UCSD-AML1 (cell line): ENCODE measurements at regions not wholly inside any gene's neighbourhood (a gene's known extent, or its start where the extent isn't known, plus 50 kb on each side); places are given as distances from the start of the nearest gene placed in this dataset.

Source experiments
- DNase-seq: peaks from one replicate; lab custom pipeline; 2025; ENCODE audit not compliant: unreplicated experiment; lab: John Stamatoyannopoulos, UW

DNA sequence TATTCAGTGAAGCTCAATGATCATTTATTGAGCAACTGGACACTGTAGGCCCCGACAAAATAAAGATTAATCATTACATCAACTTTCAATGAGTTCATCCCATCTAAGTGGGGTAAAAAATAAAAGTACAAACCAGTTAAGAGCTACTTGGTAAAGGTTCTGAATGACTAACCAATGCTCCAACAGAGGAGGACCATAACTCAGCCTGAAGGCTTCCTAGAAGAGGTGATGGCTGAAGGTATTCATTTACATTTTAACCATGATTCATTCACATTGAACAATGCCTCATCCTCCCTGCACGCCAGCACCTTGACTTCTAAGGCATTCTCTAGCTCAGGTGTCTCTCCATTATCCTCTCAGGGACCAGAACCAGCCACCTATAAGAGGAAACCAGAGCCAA lies 201.4 kb downstream of the ZNF462 start:
- no peak for DNase-seq

DNA sequence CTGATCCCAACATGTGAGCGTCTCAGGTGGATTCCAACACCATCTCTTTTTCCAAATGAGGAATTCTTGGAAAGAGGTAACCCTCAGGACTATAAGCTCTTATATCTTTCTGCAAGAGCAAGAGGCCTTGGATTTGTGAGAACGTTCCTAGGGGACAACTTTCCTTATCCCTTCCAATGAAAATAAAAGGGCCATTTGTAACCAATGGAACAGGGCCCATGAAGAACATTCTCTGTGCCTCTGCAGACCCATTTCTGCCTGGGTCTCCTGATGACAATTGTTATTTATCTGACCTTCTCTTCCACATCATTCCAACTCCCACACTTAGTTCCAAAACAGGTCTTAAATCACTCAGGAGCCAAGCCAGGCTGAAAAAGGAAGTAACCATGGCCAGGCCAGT lies 202.6 kb downstream of the ZNF462 start:
- no peak for DNase-seq

DNA sequence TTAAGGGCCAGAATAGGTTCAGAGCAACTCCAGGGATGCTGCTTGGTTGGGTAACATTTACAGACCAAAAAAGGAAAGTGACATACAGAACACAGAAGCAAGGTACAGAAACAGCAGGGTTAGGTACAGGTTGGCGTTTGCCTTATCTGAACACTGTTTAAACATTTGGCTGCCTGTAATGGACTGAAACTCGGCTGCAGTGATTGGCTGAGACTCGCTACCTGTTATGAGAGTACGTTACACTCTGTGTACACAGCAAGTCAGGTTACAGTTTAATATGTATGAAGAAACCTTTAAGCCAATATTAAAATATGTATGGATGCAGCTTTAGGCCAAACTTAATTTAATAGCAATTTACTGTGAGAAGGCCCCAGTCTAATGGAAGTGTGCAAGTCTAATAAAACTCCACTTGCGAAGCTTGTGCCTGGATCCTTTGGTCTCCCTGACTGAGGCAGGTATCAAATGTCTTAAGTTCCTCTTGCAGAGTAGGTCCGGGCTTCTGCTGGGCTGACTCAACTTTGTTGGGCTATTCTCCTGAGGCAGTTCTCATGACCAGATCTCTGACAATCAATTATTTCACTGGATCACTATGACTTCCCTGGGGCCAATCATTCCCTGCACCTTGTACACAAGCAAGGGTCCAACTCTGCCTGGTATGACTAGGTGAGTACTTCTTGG lies 204.9 kb downstream of the ZNF462 start:
- no peak for DNase-seq

DNA sequence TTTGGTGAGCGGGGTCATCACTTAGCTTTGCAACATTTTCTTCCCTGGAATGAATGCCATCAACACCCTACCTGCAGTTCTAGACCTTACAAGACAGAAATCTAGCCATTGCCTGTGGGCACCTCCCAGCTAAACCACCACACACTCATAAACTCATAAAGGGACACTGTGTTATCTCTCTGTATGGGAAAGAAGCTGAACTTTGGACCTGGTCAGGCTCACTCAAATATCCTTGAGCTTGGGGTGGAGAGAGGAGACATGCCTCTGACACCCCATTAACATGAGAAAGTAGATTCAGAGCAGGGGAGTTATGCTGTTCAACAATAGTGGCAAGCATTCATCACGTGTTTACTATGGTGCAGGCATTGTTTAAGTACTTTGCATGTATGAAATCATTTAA lies 205.6 kb downstream of the ZNF462 start:
- no peak for DNase-seq

DNA sequence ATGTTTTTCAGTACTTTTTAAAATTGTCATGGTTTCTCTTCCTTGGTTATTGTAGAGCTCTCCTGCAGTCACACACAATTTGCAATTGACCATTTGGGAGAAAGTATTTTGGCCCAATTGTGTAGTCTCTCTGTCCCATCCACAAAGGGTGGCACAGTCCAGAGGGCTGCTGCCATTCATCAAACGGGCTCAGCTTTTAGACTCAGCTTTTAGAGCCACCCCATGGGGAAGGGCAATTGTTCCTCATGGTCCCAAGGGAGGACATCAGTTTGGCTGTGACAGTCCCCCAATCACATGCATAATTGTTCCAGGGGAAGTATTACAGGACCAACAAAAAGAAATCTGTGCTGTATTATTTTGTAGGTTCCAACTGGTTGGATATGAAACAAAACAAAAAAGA lies 207.6 kb downstream of the ZNF462 start:
- no peak for DNase-seq

DNA sequence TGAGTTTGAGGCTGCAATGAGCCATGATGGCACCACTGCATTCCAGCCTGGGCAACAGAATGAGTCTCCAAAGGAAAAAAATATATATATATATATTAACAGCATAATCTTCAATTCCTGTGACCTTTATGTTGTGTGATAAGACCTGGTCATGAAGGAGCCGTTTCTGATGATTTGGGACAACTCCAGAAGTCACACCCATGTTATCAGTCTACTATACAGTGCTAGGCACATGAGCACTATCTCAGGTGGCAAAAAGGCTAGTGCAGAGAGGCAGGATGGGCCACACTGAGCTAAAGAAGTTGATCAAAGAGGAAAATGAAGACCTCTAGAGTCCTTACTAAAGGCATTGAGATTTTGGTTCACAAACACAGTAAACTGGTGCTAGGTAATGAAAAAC lies 205.0 kb upstream of the RAD23B start:
- no peak for DNase-seq

DNA sequence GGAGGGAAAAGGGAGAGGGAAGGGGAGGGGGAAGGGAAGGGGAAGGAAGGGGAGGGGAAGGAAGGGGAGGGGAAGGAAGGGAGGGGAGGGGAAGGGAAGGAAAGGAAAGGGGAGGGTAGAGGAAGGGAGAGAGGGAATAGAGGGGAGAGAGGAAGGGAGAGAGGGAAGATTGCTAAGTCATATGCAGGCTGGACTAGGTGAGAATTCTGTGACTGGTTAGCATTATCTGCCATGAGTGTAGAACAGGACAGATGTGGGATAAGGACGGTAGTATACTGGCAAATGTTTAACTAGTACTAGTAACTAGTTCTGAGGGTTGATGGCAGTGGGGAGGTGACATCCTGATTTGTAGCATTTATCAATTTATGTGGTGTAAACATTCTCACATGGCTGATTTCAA lies 203.5 kb upstream of the RAD23B start:
- DNase-seq: no peak

DNA sequence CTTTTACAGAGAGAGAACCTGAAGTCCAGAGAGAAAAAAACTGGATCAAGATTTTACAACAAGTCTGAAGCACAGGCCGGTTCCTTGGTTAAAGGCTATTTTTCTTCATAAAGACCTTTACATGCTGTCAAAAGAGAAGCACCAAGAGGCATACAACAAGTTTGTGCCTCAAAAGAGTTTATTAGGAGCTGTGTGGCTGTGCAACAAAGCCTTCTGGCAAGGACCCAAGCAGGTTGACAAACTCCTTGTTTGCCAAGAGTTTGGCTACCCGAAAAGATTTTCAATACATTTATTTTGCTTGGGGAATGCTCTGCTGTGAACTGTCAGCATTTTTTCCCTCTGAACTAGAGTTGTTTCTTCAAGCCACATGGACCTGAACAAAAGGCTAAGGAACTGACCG lies 202.9 kb upstream of the RAD23B start:
- no peak for DNase-seq

DNA sequence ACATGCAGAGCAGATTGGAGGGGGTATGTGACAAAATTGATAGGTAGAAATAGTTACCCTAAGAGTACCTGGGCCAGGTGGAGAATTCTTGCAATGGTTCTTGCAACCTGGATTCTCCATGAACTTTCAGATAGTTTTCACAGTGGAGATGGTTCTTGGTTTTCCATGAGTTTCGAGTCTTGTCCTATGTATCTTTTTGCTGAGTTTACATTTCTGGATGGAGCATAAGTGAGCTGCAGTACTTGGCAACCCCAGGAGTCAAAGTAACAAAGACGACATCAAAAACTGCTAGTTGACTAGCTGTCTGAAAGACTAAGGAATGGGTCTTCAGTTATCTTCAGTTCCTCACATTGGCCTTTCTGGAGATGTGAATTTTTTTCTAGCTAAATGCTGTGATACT lies 196.6 kb upstream of the RAD23B start:
- DNase-seq: no peak

DNA sequence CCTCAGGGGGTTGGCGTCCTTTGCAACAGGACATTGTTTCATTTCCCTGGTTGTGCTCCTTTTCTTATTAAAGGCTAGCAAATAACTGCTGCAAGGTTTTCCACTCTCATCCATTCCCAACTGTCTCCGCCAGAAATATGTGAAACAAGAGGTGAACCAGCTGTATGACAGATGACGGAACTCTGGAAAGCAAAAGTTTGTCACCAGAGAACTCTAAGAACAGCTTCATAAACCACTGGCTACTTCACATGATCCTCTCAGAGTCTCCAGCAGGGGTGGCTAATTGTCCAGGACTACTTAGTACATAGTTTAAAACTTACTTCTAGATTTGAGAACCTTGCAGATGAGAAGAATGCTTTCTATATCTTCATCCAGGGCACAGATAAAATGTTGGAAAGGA lies 195.9 kb upstream of the RAD23B start:
- no peak for DNase-seq

DNA sequence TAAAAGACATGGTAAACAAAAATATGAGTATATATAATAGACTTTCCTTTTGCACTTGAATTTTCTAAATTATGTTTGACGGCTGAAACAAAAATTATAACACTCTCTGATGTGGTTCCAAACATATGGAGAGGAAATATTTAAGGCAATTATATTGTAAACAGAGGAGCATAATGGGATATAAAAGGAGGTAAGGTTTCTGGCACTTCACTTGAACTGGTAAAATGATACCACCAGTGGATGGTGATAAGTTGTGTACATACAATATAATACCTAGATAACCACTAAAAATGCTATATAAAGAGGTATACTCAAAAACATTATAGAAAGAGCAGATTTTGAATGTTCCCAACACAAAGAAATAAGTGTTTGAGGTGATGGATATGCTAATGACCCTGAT lies 192.9 kb upstream of the RAD23B start:
- no peak for DNase-seq

DNA sequence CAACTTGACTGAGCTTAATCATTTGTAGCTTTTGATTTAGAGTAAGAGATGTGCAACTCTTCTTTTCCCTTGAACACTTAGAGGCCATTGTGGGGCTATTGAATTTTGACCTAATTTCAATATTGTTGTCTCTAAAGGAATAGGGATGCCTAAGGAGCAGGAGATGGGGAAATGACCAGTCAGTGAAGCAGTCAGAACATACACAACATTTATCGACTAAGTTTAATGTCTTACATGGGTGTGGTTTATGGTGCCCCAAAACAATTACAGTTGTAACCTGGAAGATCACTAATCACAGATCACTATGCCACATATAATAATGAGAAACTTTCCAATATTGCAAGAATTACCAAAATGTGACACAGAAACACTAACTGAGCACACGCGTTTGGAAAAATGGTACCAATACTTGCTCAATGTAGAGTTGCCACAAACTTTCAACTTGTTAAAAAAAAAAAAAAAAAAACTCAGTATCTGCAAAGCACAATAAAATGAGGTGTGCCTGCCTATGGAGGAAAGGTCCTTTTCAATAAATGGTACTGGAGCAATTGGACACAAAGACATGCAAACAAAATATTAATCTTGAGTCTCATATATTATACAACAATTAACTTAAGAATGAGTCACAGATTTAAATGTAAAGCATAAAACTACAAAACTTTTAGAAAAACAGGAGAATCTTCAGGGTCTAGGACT lies 189.6 kb upstream of the RAD23B start:
- DNase-seq: no peak

DNA sequence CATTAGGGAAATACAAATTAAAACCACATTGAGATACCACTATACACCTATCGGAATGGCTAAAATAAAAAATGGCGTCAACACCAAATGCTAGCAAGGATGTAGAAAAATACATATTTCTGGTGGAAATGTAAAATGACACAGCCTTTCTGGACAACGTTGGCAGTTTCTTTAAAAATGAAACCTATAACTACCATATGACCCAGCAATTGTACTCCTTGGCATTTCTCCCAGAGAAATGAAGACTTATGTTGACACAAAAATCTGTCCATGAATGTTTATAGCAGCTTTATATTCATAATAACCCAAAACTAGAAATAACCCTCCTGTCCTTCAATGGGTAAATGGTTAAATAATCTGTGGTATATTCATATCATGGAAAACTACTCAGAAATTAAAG lies 188.7 kb upstream of the RAD23B start:
- DNase-seq: no peak

DNA sequence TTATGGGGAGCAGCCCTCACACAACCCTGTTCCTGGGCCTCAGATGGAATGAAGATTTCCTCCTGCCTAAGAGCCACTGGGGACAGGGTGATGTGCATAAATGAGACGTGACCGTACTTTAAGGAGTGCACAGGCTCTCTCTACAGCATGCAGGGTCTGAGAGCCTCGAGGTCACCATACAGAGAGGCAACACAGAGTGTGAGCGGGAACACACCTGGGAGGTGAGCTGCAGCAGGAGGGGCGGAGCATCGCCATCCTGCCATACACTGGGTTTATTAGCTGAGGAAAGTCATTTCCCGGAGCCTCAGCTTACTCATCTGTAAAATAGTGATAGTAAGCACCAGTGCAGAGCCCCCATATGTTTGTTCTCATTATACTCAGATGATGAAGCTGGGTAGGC lies 182.5 kb upstream of the RAD23B start:
- DNase-seq: no peak

DNA sequence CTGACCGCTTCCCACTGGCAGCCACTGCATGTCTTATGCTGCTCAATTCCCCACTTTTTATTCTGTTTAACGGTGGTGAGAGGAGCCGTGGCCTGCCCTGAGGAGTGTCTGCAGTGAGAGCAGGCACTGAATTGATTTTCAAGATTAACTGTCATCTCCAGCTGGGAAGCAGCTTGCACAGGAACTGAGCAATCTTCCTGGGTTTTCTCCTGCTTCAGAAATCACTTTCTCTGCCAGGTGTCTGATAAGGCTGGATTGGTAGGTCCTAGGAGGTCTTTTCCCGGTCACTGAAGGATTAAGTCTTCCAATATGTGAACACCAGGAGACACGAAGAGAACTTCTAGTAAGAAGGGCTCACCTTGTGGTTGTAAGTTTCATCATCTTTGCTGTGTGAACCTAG lies 181.1 kb upstream of the RAD23B start:
- DNase-seq: no peak

DNA sequence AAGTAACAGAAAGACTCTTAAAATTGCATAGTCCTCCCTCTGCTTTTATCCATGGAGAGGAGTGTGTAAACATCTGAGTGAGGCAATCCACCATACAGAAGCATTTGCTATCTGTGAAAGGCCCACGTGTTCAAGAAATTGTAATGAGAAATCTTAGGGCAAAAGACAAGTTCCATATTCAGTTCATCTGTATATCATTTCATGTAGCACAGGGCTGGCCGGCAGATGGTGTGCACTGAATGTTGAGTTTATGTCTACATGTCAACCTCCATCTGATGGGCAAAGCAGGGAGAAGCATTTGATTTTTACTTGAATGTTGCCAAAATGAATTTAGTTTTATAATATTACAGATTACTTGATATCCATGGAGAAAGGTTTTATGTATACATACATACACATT lies 179.5 kb upstream of the RAD23B start:
- no peak for DNase-seq

DNA sequence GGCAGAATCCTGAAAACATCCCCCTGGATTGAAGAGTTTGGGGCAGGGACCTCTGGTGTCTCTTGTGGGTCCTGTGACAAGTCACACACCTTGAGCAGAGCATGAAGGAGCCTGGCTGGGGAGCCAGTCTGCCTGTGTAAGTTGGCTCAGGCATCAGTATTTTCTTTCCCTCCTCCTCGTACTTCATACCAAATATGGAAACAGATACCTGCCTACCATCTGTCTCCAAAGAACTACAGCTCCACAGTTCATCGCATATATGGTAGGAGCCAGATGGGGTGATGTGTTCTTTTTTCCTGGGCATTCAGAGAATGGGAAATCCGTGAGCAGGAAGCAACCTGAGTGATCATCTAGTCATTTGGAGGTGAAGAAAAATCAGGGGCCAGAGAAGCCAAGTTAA lies 177.3 kb upstream of the RAD23B start:
- no peak for DNase-seq

DNA sequence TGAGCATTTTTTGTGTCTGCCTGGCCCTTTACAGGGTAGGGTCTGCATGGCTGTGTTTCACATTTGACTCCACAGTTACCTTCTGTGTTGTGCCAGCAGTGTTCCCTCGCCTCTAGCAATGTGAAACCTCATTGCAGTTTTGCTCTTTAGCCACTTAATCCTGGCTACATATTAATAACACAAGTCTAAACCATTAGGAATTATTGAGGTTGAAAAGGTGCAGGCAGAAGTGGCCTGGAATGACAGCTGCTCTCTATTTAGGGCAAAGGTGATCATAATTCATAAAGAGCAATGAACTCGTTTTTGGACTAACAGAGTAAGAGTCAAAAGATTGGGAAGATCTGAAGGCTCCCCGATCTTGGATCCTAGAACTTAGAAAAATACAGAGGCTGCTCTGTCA lies 176.7 kb upstream of the RAD23B start:
- DNase-seq: no peak

DNA sequence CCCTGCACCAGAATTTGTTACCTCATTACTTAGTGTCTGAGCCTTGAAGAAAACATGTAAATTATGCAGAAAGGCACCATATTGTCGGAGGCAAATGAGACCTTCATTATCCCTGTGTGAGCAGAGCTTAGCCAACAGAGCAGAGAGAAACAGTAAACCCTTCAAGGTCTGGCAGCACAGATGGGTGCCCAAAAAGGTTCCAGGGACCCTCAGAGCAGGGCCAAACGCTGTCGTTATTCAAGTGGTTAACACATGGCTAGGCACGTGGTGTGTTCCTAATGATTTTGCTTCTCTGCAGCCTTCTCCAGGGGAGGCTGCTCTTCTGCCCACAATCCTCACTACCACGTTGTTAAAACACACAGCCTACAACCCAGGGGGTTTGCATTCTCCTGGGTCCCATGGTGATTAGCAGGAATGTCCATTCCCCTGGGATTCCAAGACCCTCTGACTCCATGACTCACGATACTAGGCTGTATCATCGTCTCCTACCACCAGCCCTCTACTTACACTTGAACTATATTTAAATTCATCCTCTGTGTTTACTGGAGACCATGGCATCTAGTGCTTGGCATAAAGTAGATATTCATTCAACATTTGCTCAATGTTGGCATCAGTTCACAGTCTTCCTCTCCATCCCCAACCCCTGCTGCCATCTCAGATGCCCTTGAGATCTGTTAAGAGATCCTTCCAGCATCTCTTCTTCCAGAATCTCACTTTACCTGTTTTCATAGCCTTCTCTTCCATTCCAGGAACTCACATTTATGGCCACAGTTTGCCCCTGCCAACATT lies 174.5 kb upstream of the RAD23B start:
- no peak for DNase-seq

DNA sequence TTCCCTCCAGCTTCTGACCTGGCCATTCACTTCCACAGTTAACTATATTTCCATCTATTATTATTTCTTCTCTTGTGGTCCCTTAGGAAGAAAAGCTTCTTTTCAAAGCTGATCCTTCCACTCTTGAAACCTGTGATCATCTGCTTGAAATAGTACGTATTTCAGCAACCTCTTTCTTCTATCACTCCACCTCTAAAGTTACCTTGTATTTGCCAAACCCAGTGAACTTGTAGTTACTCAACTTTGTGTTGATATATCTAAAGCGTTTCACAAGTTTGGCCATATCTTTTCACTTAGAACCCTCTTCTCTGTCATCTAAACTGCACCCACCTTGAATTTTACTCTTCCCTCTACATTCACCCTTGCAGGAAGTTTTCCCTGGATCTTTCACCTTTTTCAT lies 173.8 kb upstream of the RAD23B start:
- DNase-seq: no peak

DNA sequence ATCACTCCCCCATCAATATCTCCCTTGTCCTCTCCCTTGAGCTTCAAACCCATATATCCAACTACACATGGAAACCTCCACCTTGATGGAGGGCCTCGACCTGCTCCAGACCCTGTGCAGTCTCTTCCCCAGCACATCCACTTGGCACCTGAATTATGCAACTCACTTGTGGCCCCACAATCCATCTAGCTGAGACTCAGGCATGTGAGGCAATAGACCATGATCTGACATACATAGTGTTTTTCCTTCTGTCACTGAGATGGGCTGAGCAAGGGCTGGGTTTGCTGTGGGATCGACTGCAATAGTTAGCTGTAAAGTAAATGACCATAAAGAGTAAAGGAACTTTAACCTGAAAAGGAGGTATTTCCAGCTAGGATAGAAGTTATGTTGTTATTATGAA lies 172.9 kb upstream of the RAD23B start:
- DNase-seq: no peak

DNA sequence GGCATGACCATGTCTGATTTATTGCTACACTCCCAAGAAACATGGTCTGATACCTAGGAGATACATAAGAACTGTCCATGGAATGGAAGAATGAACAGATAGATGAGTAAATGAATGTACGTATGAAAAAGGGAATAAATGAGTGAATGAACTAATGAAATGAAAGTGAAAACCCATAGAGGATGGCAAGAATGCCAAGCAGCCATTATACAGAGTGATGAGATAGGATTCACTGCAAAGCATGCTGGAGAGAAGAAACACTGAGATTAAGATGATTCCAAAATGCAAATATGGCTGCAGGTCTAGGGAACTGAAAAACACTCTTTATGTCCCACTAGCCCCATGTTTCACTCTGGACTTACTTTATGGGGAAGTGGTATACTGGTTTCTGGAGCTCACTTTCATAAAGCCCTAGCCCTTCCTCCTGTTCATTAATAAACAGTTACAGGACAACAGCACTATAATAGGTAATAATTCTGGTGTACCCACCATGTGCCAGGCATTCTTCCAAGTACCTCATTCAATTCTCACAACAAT lies 170.3 kb upstream of the RAD23B start:
- DNase-seq: no peak
